MM.1S (cell line): ENCODE measurements at regions not wholly inside any gene's neighbourhood (a gene's known extent, or its start where the extent isn't known, plus 50 kb on each side); places are given as distances from the start of the nearest gene placed in this dataset.
"Not testable (repeated sequence)": the region's sequence is repeated elsewhere in the genome, so short reads cannot be mapped to it uniquely, and the experiment has no call there.

Experiments
- DNase-seq: peaks from one replicate; pipeline ENCODE4 v3.0.0-alpha.2; 2015
- H2AFZ ChIP-seq: fragments of 300-600 bp; sonication (generic); 2 replicates; pipeline ENCODE4 v1.6.0; 2016; ENCODE audit warnings: antibody characterized with exemption, low read length
- H3F3A ChIP-seq: fragments of 300-600 bp; sonication (generic); 2 replicates; pipeline ENCODE4 v1.6.1; 2016; ENCODE audit warnings: mild to moderate bottlenecking, antibody characterized with exemption, low read length, moderate library complexity, mixed read lengths; ENCODE audit not compliant: insufficient read depth
- H3K27ac ChIP-seq: fragments of 300-600 bp; sonication (generic); 2 replicates; pipeline ENCODE4 v1.5.1; 2016; ENCODE audit warnings: mild to moderate bottlenecking, low read length
- H3K27me3 ChIP-seq: fragments of 300-600 bp; sonication (generic); replicated peaks from 2 replicates; pipeline ENCODE4 v1.6.0; 2016; ENCODE audit warnings: low read length; ENCODE audit not compliant: insufficient read depth
- H3K36me3 ChIP-seq: fragments of 300-600 bp; sonication (generic); replicated peaks from 2 replicates; pipeline ENCODE4 v1.6.1; 2016; ENCODE audit warnings: mild to moderate bottlenecking, low read length, mixed read lengths; ENCODE audit not compliant: insufficient read depth
- H3K4me1 ChIP-seq: fragments of 300-600 bp; sonication (generic); 2 replicates; pipeline ENCODE4 v1.6.1; 2016; ENCODE audit warnings: low read length, mixed read lengths
- H3K4me2 ChIP-seq: fragments of 300-600 bp; sonication (generic); 2 replicates; pipeline ENCODE4 v1.6.0; 2016; ENCODE audit warnings: low read depth, low read length
- H3K4me3 ChIP-seq: fragments of 300-600 bp; sonication (generic); 2 replicates; pipeline ENCODE4 v1.5.1; 2016; ENCODE audit warnings: low read length, mixed read lengths
- H3K79me2 ChIP-seq: fragments of 300-600 bp; sonication (generic); 2 replicates; pipeline ENCODE4 v1.6.1; 2016; ENCODE audit warnings: mixed run types, low read length, mixed read lengths
- H3K9ac ChIP-seq: fragments of 300-600 bp; sonication (generic); 2 replicates; pipeline ENCODE4 v1.6.1; 2016; ENCODE audit warnings: low read length, mixed read lengths
- H3K9me2 ChIP-seq: fragments of 300-600 bp; sonication (generic); replicated peaks from 2 replicates; pipeline ENCODE4 v1.6.1; 2016; ENCODE audit warnings: mild to moderate bottlenecking, low read length, mixed read lengths; ENCODE audit not compliant: insufficient read depth
- H3K9me3 ChIP-seq: fragments of 300-600 bp; sonication (generic); replicated peaks from 2 replicates; pipeline ENCODE4 v1.6.1; 2016; ENCODE audit warnings: mild to moderate bottlenecking, low read length, mixed read lengths; ENCODE audit not compliant: insufficient read depth
- H4K20me1 ChIP-seq: fragments of 300-600 bp; sonication (generic); 2 replicates; pipeline ENCODE4 v1.6.1; 2016; ENCODE audit warnings: mild to moderate bottlenecking, low read length, moderate library complexity, mixed read lengths; ENCODE audit not compliant: insufficient read depth
- EZH2 ChIP-seq: fragments of 300-600 bp; sonication (generic); optimal IDR thresholded peaks from 2 replicates; pipeline ENCODE3; 2017; ENCODE audit warnings: low read depth, mild to moderate bottlenecking, antibody characterized with exemption, low read length, mixed read lengths
- EZH2phosphoT487 ChIP-seq: fragments of 300-600 bp; sonication (generic); IDR thresholded peaks from 2 replicates; pipeline ENCODE4 v1.6.1; 2018; ENCODE audit warnings: antibody characterized with exemption, low read length
- TF ChIP-seq, protein P1 (sequence below): fragments of 300-600 bp; sonication (generic); IDR thresholded peaks from 2 replicates; pipeline ENCODE4 v1.5.1; 2016; ENCODE audit warnings: antibody characterized with exemption, low read length, mixed read lengths

GRCh38 chr6:109879521-109879920 lies 98.6 kb upstream of the GPR6 start:
- Histone ChIP-seq H3K27me3 (no peaks in the 10 kb centered on the region), H3K36me3 (no peaks in the 10 kb centered on the region), H3K4me3 (no peak overlapping the region), H3K9me3 (no peaks in the 10 kb centered on the region), H3K79me2 (no peaks in the 10 kb centered on the region), H3K4me2 (no peak overlapping the region), H2AFZ (no peak overlapping the region), H3K9me2 (no peaks in the 10 kb centered on the region), H4K20me1 (no peaks in the 10 kb centered on the region), H3K9ac (no peak overlapping the region), H3K4me1 (no peaks in the 10 kb centered on the region), H3K27ac (no peak overlapping the region), H3F3A (no peaks in the 10 kb centered on the region)
- TF ChIP-seq EZH2 (no peak), EZH2phosphoT487 (no peak)
- TF ChIP-seq, protein P1, sequence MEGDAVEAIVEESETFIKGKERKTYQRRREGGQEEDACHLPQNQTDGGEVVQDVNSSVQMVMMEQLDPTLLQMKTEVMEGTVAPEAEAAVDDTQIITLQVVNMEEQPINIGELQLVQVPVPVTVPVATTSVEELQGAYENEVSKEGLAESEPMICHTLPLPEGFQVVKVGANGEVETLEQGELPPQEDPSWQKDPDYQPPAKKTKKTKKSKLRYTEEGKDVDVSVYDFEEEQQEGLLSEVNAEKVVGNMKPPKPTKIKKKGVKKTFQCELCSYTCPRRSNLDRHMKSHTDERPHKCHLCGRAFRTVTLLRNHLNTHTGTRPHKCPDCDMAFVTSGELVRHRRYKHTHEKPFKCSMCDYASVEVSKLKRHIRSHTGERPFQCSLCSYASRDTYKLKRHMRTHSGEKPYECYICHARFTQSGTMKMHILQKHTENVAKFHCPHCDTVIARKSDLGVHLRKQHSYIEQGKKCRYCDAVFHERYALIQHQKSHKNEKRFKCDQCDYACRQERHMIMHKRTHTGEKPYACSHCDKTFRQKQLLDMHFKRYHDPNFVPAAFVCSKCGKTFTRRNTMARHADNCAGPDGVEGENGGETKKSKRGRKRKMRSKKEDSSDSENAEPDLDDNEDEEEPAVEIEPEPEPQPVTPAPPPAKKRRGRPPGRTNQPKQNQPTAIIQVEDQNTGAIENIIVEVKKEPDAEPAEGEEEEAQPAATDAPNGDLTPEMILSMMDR: no peak
- DNase-seq: no peak

GRCh38 chr6:109881069-109881468 lies 97.0 kb upstream of the GPR6 start:
- H3K79me2 ChIP-seq, DNase-seq, H3F3A ChIP-seq, H3K4me1 ChIP-seq, H3K27ac ChIP-seq, H3K36me3 ChIP-seq, H3K9me2 ChIP-seq, H4K20me1 ChIP-seq, H3K9ac ChIP-seq, H3K4me3 ChIP-seq, H3K4me2 ChIP-seq, H2AFZ ChIP-seq, H3K27me3 ChIP-seq, H3K9me3 ChIP-seq: not testable (repeated sequence)

DNA sequence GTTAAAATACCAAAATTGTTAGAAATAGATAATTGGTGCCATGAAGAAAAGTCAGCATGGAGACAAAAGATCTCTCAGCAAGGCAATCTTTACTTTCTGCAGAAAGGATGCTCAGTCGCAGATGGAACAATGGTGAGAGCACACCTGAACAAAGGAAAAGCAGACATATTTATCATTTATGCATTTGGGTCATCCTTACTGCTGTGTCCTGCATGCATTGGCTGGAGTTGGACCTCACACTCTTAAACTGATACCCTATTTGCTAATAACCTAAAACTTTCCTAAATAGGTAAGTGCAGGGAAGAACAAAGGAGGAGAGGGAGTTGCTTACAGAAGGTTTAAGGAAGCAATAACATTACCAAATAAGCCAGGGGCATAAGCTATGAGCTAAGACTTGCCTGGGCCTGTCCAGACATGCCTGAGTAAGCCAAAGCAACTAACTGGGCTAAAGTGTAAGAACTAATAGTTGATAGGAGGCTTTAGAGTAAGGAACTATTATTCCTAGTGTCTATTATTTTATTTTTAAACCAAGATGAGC lies 96.1 kb upstream of the GPR6 start:
- H3K9me3 ChIP-seq, H3K27me3 ChIP-seq, H3K4me2 ChIP-seq, H3K79me2 ChIP-seq, DNase-seq, H4K20me1 ChIP-seq, H3K9me2 ChIP-seq, H3K9ac ChIP-seq, H3K4me1 ChIP-seq, H2AFZ ChIP-seq, H3K4me3 ChIP-seq, H3K36me3 ChIP-seq, H3K27ac ChIP-seq, H3F3A ChIP-seq: not testable (repeated sequence)

DNA sequence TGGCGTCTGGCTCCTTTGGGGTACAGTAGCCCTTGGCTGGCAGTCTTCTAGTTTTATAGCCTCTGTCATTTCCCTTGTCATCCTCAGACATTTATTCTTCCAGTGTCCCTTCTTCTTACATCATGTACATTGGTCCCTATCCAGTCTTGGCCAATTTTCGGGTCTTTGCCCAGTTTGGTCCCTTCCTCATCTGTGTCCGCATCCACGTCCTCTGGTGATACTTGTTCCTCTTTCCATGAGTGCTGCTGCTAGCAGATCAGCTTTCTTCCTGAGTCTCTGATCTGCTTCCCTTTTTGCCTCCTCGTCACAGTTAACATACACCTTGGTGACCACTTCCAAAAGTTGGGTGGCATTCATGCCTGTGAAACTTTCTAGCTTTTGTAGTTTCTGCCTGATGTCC lies 86.2 kb upstream of the GPR6 start:
- no peak overlapping the region for H3K27ac ChIP-seq
- no peaks in the 10 kb centered on the region for H3K79me2 ChIP-seq
- H3F3A ChIP-seq: no peaks in the 10 kb centered on the region
- H3K36me3 ChIP-seq: no peaks in the 10 kb centered on the region
- TF ChIP-seq EZH2phosphoT487 (no peak), EZH2 (no peak)
- TF ChIP-seq, protein P1: no peak
- no peak overlapping the region for H2AFZ ChIP-seq
- H3K4me3 ChIP-seq: no peak overlapping the region
- no peaks in the 10 kb centered on the region for H3K9me2 ChIP-seq
- no peaks in the 10 kb centered on the region for H3K4me1 ChIP-seq
- H3K4me2 ChIP-seq: no peak overlapping the region
- no peaks in the 10 kb centered on the region for H3K27me3 ChIP-seq
- no peak for DNase-seq
- H4K20me1 ChIP-seq: no peaks in the 10 kb centered on the region
- no peaks in the 10 kb centered on the region for H3K9me3 ChIP-seq
- no peak overlapping the region for H3K9ac ChIP-seq
